Parathyroid adenoma (tissue), 2 donors: ENCODE measurements at regions not wholly inside any gene's neighbourhood (a gene's known extent, or its start where the extent isn't known, plus 50 kb on each side); places are given as distances from the start of the nearest gene placed in this dataset.
A peak's percentile ranks its signal among the peaks of the same experiment; 100 is the strongest.

ENCODE experiments used
- H2AFZ ChIP-seq: fragments of 300-600 bp; sonication (generic); one replicate; pipeline ENCODE4 v1.7.0; 2017; ENCODE audit warnings: antibody characterized with exemption, mild to moderate bottlenecking
- H3K27ac ChIP-seq: fragments of 300-600 bp; sonication (generic); one replicate; pipeline ENCODE4 v1.7.0; 2017
- H3K27me3 ChIP-seq: fragments of 300-600 bp; sonication (generic); one replicate; pipeline ENCODE4 v1.7.0; 2017; ENCODE audit warnings: low read length; ENCODE audit not compliant: control insufficient read depth, insufficient read depth
- H3K36me3 ChIP-seq: fragments of 300-600 bp; sonication (generic); one replicate; pipeline ENCODE4 v1.7.0; 2017; ENCODE audit warnings: low read length; ENCODE audit not compliant: control insufficient read depth, insufficient read depth
- H3K4me1 ChIP-seq: fragments of 300-600 bp; sonication (generic); one replicate; pipeline ENCODE4 v1.7.0; 2017; ENCODE audit warnings: control low read depth
- H3K4me2 ChIP-seq: fragments of 300-600 bp; sonication (generic); one replicate; pipeline ENCODE4 v1.7.0; 2017; ENCODE audit warnings: low read length
- H3K4me3 ChIP-seq: fragments of 300-600 bp; sonication (generic); one replicate; pipeline ENCODE4 v1.7.0; 2017; ENCODE audit warnings: low read depth, low read length
- H3K79me2 ChIP-seq: fragments of 300-600 bp; sonication (generic); one replicate; pipeline ENCODE4 v1.7.0; 2017; ENCODE audit warnings: control low read depth
- H3K9ac ChIP-seq: fragments of 300-600 bp; sonication (generic); one replicate; pipeline ENCODE4 v1.7.0; 2017; ENCODE audit warnings: mild to moderate bottlenecking
- H3K9me3 ChIP-seq: fragments of 300-600 bp; sonication (generic); one replicate; pipeline ENCODE4 v1.7.0; 2017; ENCODE audit warnings: low read length; ENCODE audit not compliant: control insufficient read depth
- TF ChIP-seq, protein P1 (sequence below): fragments of 300-600 bp; sonication (generic); IDR thresholded peaks from one replicate; pipeline ENCODE4 v1.7.0; 2017; ENCODE audit warnings: antibody characterized with exemption, mild to moderate bottlenecking
- donor health status: primary hyperparathyroidism.

DNA sequence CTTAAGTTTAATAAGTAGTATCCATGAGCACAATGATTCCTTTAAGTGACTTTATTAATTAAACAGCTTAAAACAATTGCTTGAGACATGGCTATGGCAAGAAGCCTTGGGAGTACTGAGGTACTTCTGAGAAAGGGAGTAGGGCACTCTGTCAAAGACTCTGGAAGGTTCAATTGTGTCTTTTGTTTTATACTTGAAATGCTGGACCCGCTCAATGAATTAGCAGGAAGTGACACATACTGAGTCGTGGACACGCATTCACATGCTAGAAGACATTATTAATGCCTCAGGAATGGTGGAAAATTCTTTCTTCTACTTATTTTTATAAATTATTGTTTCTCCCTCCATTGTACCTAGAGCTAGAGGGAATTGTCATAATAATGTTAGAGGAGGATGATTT is 347.3 kb upstream of the ZNF608 start:
- Histone ChIP-seq H3K79me2 (no peaks in the 10 kb centered on the region), H3K4me3 (no peak overlapping the region), H3K36me3 (no peaks in the 10 kb centered on the region), H3K9ac (no peak overlapping the region), H3K9me3 (no peaks in the 10 kb centered on the region), H2AFZ (no peak overlapping the region), H3K27ac (no peak overlapping the region), H3K4me1 (no peaks in the 10 kb centered on the region), H3K4me2 (no peak overlapping the region), H3K27me3 (no peaks in the 10 kb centered on the region)
- TF ChIP-seq, protein P1, sequence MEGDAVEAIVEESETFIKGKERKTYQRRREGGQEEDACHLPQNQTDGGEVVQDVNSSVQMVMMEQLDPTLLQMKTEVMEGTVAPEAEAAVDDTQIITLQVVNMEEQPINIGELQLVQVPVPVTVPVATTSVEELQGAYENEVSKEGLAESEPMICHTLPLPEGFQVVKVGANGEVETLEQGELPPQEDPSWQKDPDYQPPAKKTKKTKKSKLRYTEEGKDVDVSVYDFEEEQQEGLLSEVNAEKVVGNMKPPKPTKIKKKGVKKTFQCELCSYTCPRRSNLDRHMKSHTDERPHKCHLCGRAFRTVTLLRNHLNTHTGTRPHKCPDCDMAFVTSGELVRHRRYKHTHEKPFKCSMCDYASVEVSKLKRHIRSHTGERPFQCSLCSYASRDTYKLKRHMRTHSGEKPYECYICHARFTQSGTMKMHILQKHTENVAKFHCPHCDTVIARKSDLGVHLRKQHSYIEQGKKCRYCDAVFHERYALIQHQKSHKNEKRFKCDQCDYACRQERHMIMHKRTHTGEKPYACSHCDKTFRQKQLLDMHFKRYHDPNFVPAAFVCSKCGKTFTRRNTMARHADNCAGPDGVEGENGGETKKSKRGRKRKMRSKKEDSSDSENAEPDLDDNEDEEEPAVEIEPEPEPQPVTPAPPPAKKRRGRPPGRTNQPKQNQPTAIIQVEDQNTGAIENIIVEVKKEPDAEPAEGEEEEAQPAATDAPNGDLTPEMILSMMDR: no peak

DNA sequence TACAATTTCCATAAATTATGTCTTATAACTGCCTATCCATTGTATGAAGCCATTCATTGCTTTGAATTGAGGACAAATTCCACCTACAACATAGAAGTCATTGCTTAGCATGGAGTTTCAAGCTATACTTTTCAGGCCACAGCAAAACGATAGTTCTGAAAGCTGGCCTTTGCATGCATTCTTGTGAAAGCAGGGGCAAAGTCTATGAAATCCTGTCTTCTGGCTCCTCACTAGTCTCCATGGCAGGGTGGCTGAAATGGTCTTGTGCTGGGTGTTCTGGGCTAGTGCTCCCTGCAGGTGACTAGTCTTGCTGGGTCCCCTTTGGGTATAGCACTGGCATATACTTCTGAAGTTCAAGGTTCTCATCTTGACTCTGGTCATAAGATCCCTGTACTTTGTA is 353.9 kb upstream of the ZNF608 start:
- H2AFZ ChIP-seq: no peak overlapping the region
- no peaks in the 10 kb centered on the region for H3K27me3 ChIP-seq
- H3K9me3 ChIP-seq: no peaks in the 10 kb centered on the region
- H3K36me3 ChIP-seq: no peaks in the 10 kb centered on the region
- TF ChIP-seq, protein P1: no peak
- H3K4me1 ChIP-seq: no peaks in the 10 kb centered on the region
- no peaks in the 10 kb centered on the region for H3K79me2 ChIP-seq
- no peak overlapping the region for H3K9ac ChIP-seq
- no peak overlapping the region for H3K4me3 ChIP-seq
- no peak overlapping the region for H3K27ac ChIP-seq
- no peak overlapping the region for H3K4me2 ChIP-seq

- Histone ChIP-seq H3K27me3 (no peaks in the 10 kb centered on the region), H2AFZ (no peak overlapping the region), H3K9ac (no peak overlapping the region), H3K4me1 (no peaks in the 10 kb centered on the region), H3K4me2 (no peak overlapping the region), H3K27ac (no peak overlapping the region), H3K9me3 (no peaks in the 10 kb centered on the region), H3K36me3 (no peaks in the 10 kb centered on the region), H3K79me2 (no peaks in the 10 kb centered on the region), H3K4me3 (no peak overlapping the region)
- TF ChIP-seq, protein P1: no peak
These were observed 354.5 kb upstream of the ZNF608 start for GRCh38 chr5:125100951-125101350.

- H3K27ac ChIP-seq: no peak overlapping the region
- no peaks in the 10 kb centered on the region for H3K4me1 ChIP-seq
- H2AFZ ChIP-seq: peak overlapping the region; percentile 10
- no peaks in the 10 kb centered on the region for H3K79me2 ChIP-seq
- H3K27me3 ChIP-seq: no peaks in the 10 kb centered on the region
- H3K9ac ChIP-seq: no peak overlapping the region
- H3K9me3 ChIP-seq: no peaks in the 10 kb centered on the region
- no peaks in the 10 kb centered on the region for H3K36me3 ChIP-seq
- H3K4me3 ChIP-seq: no peak overlapping the region
- TF ChIP-seq, protein P1: no peak
- no peak overlapping the region for H3K4me2 ChIP-seq
These were observed 357.0 kb upstream of the ZNF608 start for GRCh38 chr5:125103459-125103858.

- Histone ChIP-seq H3K79me2 (no peaks in the 10 kb centered on the region), H3K9me3 (no peaks in the 10 kb centered on the region), H3K27ac (no peak overlapping the region), H2AFZ (no peak overlapping the region), H3K9ac (no peak overlapping the region), H3K4me2 (no peak overlapping the region), H3K36me3 (no peaks in the 10 kb centered on the region), H3K4me3 (no peak overlapping the region), H3K4me1 (no peaks in the 10 kb centered on the region), H3K27me3 (no peaks in the 10 kb centered on the region)
- TF ChIP-seq, protein P1: no peak
These were observed 359.8 kb upstream of the ZNF608 start for GRCh38 chr5:125106271-125106670.
